OCI-LY7 (cell line): ENCODE measurements at regions not wholly inside any gene's neighbourhood (a gene's known extent, or its start where the extent isn't known, plus 50 kb on each side); places are given as distances from the start of the nearest gene placed in this dataset.

Source experiments
- BruUV-seq: library from RNA; stranded (reverse); fragments of 400-500 nt; replicated peaks from 2 replicates; lab custom pipeline; 2021; lab: Mats Ljungman, UMichigan
- CTCF ChIA-PET: fragments of 300-600 bp; sonication (Branson Sonifier 250); formaldehyde crosslinking; loops from one replicate; lab custom pipeline; 2022; ENCODE audit warnings: antibody characterized with exemption; ENCODE audit not compliant: unreplicated experiment; lab: Charles Lee
- POLR2A ChIA-PET: fragments of 300-600 bp; sonication (Branson Sonifier 250); formaldehyde crosslinking; loops from one replicate; lab custom pipeline; 2022; ENCODE audit warnings: antibody characterized with exemption; lab: Charles Lee
- DNase-seq: peaks from one replicate; pipeline ENCODE4 v3.0.0-alpha.2; 2015; ENCODE audit warnings: low spot score
- H2AFZ ChIP-seq: fragments of 200-600 bp; sonication (generic), shearing (Covaris generic); 2 replicates; pipeline ENCODE4 v1.6.1; 2014; ENCODE audit warnings: mild to moderate bottlenecking, antibody characterized with exemption, low read length, moderate library complexity
- H3K27ac ChIP-seq: fragments of 200-600 bp; sonication (generic); 2 replicates; pipeline ENCODE4 v1.5.1; 2014; ENCODE audit warnings: mixed run types, low read depth, mild to moderate bottlenecking, moderate library complexity, low read length, inconsistent platforms; ENCODE audit not compliant: poor library complexity, severe bottlenecking
- H3K36me3 ChIP-seq: fragments of 200-600 bp; sonication (generic); 2 replicates; pipeline ENCODE4 v1.6.1; 2014; ENCODE audit warnings: mild to moderate bottlenecking, antibody characterized with exemption, low read length, moderate library complexity, mixed read lengths; ENCODE audit not compliant: insufficient read depth
- H3K4me1 ChIP-seq: fragments of 200-600 bp; sonication (generic); 2 replicates; pipeline ENCODE4 v1.5.1; 2014; ENCODE audit warnings: mild to moderate bottlenecking, low read length; ENCODE audit not compliant: insufficient read depth, poor library complexity, severe bottlenecking
- H3K4me2 ChIP-seq: fragments of 200-600 bp; sonication (generic); 2 replicates; pipeline ENCODE4 v1.6.1; 2014; ENCODE audit warnings: mild to moderate bottlenecking, low read length
- H3K4me3 ChIP-seq: fragments of 200-600 bp; sonication (generic); 2 replicates; pipeline ENCODE4 v1.5.1; 2014; ENCODE audit warnings: mild to moderate bottlenecking, low read depth, low read length; ENCODE audit not compliant: poor library complexity, severe bottlenecking
- H3K79me2 ChIP-seq: fragments of 200-600 bp; sonication (generic); 2 replicates; pipeline ENCODE4 v1.6.1; 2016; ENCODE audit warnings: low read depth, mild to moderate bottlenecking, low read length, moderate library complexity, mixed read lengths; ENCODE audit not compliant: insufficient read depth
- H3K9me2 ChIP-seq: fragments of 200-600 bp; sonication (generic); 2 replicates; pipeline ENCODE4 v1.6.1; 2016; ENCODE audit warnings: mild to moderate bottlenecking, low read length, mixed read lengths; ENCODE audit not compliant: insufficient read depth
- H3K9me3 ChIP-seq: fragments of 200-600 bp; sonication (generic); 2 replicates; pipeline ENCODE4 v1.6.1; 2014; ENCODE audit warnings: mild to moderate bottlenecking, mixed run types, low read length, mixed read lengths
- H4K20me1 ChIP-seq: fragments of 200-600 bp; sonication (generic); 2 replicates; pipeline ENCODE4 v1.6.1; 2014; ENCODE audit warnings: mild to moderate bottlenecking, antibody characterized with exemption, low read length, moderate library complexity, mixed read lengths; ENCODE audit not compliant: insufficient read depth
- CTCF ChIP-seq: fragments of 200-600 bp; sonication (generic); conservative IDR thresholded peaks from 2 replicates; pipeline ENCODE4 v1.5.1; 2014; ENCODE audit warnings: mild to moderate bottlenecking, antibody characterized with exemption, low read length, moderate library complexity, mixed read lengths
- EZH2phosphoT487 ChIP-seq: fragments of 200-600 bp; sonication (generic); IDR thresholded peaks from 2 replicates; pipeline ENCODE4 v1.6.1; 2018; ENCODE audit warnings: low read depth, borderline replicate concordance, mild to moderate bottlenecking, mixed run types, antibody characterized with exemption, low read length, moderate library complexity, mixed read lengths
- intact Hi-C: fragments of 100-400 bp; cut with micrococcal nuclease; formaldehyde crosslinking; loops from one replicate; pipeline ENCODE4 v1.10.0; 2022; ENCODE audit not compliant: unreplicated experiment

GRCh38 chr3:95387242-95388021 is 1324.6 kb downstream of the NSUN3 start:
- BruUV-seq: no TSS peak
- intact Hi-C loops: no loop called here

GRCh38 chr3:95389725-95390313 is 1327.0 kb downstream of the NSUN3 start:
- Histone ChIP-seq H3K9me3 (no peaks in the 10 kb centered on the region), H3K79me2 (no peaks in the 10 kb centered on the region), H2AFZ (no peak overlapping the region), H3K4me3 (no peak overlapping the region), H3K36me3 (no peaks in the 10 kb centered on the region), H3K9me2 (no peaks in the 10 kb centered on the region), H3K4me1 (no peaks in the 10 kb centered on the region), H3K4me2 (no peak overlapping the region), H3K27ac (no peak overlapping the region), H4K20me1 (no peaks in the 10 kb centered on the region)
- BruUV-seq: no TSS peak
- CTCF ChIA-PET: no interaction called here
- intact Hi-C loops: no loop called here
- POLR2A ChIA-PET: interaction anchor here (1.0 to 1.3 kb wide), 2 partner anchors 37 to 57 kb away, joined by 3 to 4 read pairs; no protein-coding TSS in a partner anchor
- no peak for TF ChIP-seq EZH2phosphoT487
- no peak for TF ChIP-seq CTCF
- no peak for DNase-seq

More at GRCh38 chr3:95387242-95388021, 1324.6 kb downstream of the NSUN3 start:
- Histone ChIP-seq H3K79me2 (no peaks in the 10 kb centered on the region), H2AFZ (no peak overlapping the region), H3K36me3 (no peaks in the 10 kb centered on the region), H3K9me3 (no peaks in the 10 kb centered on the region), H3K4me1 (no peaks in the 10 kb centered on the region), H3K4me2 (no peak overlapping the region), H3K9me2 (no peaks in the 10 kb centered on the region), H3K27ac (no peak overlapping the region), H4K20me1 (no peaks in the 10 kb centered on the region), H3K4me3 (no peak overlapping the region)
- DNase-seq: no peak
- POLR2A ChIA-PET: interaction anchor here (0.6 to 0.8 kb wide), 2 partner anchors 162 to 1400 kb away, joined by 3 read pairs; no protein-coding TSS in a partner anchor
- CTCF ChIA-PET: no interaction called here
- no peak for TF ChIP-seq EZH2phosphoT487
- no peak for TF ChIP-seq CTCF

GRCh38 chr3:95394286-95394685 is 1331.4 kb downstream of the NSUN3 start:
- H3K79me2 ChIP-seq: no peaks in the 10 kb centered on the region
- no peak for DNase-seq
- H3K36me3 ChIP-seq: no peaks in the 10 kb centered on the region
- H3K9me3 ChIP-seq: no peaks in the 10 kb centered on the region
- CTCF ChIA-PET: no interaction called here
- H3K27ac ChIP-seq: no peak overlapping the region
- H2AFZ ChIP-seq: no peak overlapping the region
- H3K4me2 ChIP-seq: no peak overlapping the region
- H3K4me3 ChIP-seq: no peak overlapping the region
- no peaks in the 10 kb centered on the region for H3K4me1 ChIP-seq
- POLR2A ChIA-PET: no interaction called here
- BruUV-seq: no TSS peak
- TF ChIP-seq CTCF (no peak), EZH2phosphoT487 (no peak)
- intact Hi-C loops: no loop called here
- H4K20me1 ChIP-seq: no peaks in the 10 kb centered on the region
- no peaks in the 10 kb centered on the region for H3K9me2 ChIP-seq
